GM19395 (cell line): ENCODE measurements at regions not wholly inside any gene's neighbourhood (a gene's known extent, or its start where the extent isn't known, plus 50 kb on each side); places are given as distances from the start of the nearest gene placed in this dataset.
"Not testable (repeated sequence)": the region's sequence is repeated elsewhere in the genome, so short reads cannot be mapped to it uniquely, and the experiment has no call there.

Experiments used
- ATAC-seq: cut with Tn5 transposase; IDR thresholded peaks from one replicate; pipeline ENCODE4 v1.9.1; 2021; ENCODE audit warnings: mild to moderate bottlenecking, moderate library complexity; ENCODE audit not compliant: unreplicated experiment

DNA sequence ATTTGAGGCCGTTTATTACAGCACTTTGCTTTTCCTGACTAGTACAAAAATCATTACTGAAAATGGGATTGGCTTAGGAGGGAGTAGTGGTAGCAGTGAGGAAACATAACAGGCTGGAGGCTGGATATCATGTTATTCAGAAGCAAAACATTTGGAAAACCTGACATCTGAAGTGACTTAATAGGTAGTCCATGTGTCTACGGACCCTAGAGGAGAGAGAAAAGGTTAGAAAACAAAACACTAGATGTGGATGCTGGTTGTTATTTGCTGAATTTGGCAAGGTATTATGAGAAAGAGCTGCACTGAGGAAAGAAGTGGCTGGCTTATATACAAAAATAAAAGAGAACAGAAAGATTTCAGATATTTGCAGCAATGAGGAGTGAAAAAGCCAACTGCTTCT, 139.9 kb downstream of the MEX3B start:
- ATAC-seq, result no peak

- no peak for ATAC-seq
Measured at GRCh38 chr15:81901319-81901718, 144.5 kb downstream of the MEX3B start.

DNA sequence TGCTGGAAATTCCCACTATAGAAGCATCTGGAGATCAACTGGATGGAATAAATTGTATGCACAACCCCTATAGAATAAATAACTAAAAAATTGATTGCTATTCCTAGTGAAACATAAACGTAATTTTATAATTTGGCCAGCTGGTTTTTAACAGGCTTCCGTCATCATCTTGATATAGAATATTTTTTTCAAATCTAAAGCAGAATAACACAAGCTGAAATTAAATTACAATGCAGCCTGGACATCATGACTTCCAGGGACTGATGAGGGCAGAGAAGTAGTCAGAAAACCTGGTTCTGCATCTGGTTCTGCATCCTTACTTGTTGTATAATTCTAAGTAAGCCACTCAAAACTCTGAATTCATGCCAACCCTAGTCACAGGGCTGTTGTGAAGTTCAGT, 146.1 kb downstream of the MEX3B start:
- no peak for ATAC-seq

DNA sequence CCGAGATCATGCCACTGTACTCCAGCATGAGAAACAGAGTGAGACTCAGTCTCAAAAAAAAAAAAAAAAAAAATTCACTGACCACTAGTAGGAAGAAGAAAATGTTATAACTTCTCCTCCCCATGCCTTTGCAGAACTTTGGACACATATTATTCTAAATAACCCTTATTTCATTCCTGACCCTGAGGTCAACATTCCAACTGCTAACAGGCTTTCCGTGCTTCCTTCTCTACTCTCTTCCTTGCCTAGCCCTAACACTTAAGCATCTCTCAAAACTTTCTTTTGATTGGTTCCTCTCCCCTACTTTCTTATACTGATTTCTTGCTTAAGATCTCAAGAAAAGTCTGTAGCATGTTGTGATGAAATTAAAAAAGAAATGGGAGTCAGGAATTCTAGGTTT, 146.8 kb downstream of the MEX3B start:
- no peak for ATAC-seq

DNA sequence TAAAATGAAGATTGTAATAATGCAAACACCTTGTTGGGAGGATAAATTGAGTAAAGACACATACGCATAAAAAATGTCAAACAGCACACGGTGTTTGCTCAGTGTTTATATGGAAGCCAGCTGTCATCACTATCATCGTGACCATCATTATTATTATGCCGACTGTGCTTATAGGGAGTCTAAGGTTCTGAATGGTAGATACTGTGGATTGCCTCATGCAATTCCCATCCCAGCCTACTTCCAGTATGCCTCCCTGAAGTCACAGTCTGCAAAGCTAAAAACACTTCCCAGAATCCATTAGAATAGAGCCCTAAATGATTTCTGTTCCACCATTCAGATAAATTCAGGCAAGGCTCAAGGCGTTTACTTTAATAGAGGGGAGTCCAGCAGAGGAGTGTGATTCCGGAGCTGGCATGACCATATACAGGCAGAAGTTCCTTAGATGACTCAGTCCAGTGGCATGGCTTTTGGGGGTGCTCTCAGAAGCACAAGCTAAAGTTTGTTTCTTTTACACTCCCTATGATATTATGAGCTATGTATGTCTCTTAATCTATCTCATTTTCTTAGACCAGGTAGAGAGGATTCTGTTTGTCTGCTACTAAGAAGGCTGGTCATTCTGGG, 148.7 kb downstream of the MEX3B start:
- ATAC-seq, result no peak

GRCh38 chr15:81896356-81896755, 149.5 kb downstream of the MEX3B start:
- no peak for ATAC-seq

DNA sequence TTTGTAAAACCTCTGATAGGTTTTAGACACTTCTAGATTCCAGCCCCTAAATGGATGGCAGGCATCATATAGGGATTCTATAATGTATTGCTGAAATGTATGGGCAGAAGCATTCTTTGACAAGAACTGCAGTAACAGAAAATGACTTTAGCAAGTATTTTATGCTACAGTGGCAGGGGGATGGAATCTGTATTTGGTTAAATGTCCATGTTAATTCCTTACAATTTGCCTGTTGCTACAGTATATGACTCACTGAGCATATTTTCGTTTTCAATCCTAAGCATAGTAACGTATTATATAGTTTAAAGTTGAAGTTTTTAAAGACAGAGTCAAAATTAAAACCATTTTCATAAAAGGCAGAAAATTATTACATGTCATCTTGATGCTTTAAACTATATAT, 150.1 kb downstream of the MEX3B start:
- ATAC-seq, result no peak

- ATAC-seq, result no peak
Measured at GRCh38 chr15:81894061-81894460, 151.8 kb downstream of the MEX3B start.

DNA sequence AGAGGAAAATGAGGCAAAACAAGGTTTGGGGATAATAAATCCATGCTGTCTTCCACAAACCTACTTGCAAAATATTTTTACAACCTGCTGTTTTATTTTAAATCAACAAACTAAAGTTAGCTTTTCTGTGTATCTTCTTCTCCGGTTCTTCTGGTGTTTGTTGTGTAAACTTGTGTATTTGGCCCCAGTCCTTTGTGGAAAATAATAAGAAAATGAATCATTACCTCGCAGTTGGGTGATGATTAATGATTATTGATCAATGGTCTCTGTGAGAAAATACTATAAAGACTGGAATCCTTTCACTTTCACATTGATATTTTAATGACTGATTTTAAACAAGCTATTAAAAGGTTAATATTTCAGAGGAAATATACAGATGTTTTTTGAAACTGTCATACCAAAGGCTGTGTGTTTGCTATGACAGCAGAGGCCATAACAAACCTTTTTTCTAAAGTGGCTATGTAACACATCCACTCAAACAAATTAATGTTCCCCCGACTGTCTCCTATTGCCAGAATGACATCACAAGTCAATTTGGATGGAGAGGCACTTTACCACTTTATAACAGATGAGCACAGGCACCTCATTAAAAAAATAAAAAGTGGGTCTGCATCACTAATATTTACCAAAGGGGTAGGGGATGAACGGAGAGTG, 152.5 kb downstream of the MEX3B start:
- ATAC-seq, result no peak

DNA sequence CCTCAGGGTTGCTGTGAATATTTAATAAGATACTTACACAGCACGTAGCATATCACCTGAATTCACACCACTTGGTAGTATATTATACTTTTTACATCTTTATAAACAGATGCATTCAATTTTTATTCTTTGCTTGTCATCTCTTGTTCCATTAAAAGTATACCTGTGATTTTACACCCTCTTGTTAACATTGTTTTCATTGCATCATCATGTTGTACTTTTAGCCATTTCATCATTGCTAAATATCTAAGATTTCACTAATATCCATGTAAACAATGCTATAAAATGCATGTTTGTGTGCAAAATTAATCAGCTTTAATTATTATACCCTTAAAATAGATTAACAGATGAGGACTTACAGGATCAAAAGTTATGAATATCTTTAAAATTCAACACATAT, 155.3 kb downstream of the MEX3B start:
- no peak for ATAC-seq

DNA sequence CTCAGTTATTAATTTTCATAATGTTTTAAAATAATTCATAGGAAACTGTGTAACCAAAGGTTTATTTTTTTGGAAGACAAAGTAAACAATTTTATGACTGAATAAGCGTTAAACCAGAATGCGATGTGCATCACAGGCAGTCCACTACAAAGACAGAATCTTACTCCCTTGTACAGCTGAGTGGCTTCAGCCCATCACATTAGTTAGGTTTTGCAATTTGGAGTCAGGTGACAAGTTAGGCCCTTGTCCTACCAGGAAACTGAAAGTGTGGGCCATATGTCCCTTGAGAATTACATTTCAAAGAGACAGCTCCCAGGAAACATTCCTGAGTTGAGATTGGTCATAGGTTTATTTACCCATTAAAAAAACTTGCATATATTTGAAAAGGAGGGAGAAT, 156.3 kb downstream of the MEX3B start:
- ATAC-seq, result no peak

DNA sequence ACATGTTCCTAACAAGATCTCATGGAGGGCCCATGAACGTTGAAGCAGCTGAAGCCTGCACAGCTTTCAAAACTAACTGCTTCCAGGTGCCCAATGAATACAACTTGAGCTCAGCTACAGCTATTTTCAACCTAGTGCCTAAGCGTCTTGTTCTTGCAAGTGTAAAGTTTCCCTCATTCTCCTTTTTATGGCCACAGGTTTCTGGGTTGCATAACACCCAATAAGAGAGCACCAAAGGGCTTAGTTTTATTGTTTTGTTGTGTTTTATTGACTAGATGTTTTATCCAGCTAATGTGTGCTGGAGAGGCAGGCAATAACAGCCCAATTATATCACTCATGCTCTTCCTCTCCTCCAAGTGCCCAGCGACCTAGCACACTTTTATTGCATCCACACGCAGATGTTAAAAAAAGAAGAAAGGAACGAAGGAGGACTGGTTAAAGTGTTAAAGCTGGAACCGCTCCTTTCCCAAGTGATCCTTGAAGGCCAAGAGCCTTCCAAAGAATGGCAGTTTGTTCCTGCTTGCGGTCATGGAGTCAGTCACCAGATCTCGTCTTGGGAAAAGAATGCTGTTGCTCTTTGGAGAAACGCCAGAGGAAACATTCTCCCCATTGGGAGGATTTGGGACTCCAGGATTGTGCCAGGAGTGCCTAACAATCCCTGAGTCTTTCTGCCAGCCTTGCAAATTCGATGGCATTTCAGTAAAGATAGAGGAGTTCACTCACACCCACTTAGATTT, 156.9 kb downstream of the MEX3B start:
- ATAC-seq, result no peak

- ATAC-seq, result no peak
Measured at GRCh38 chr15:81887912-81888311, 157.9 kb downstream of the MEX3B start.

GRCh38 chr15:81887188-81887587, 158.6 kb downstream of the MEX3B start:
- ATAC-seq, result not testable (repeated sequence)

DNA sequence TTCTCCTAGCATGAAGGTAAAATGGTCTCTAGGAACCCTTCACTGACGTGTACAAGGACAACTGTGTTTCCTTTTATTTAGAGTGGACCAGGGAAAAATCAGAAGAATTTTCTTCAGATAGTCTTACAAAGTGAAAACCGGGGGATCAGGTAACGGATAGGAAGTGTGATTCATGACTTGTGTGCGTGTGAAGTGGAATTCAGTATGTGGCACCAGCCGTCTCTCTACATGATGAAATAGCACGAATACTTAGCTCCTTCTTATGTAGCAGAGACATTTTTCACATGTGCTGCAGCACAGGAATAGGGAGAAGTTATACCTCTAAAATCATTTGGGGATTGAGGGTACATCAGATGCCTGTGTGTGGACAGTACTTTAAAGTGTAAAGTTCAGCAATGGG, 159.2 kb downstream of the MEX3B start:
- ATAC-seq, result no peak

GRCh38 chr15:81886080-81886479, 159.7 kb downstream of the MEX3B start:
- no peak for ATAC-seq

- no peak for ATAC-seq
Measured at GRCh38 chr15:81885135-81885534, 160.7 kb downstream of the MEX3B start.

GRCh38 chr15:81882504-81882903, 163.3 kb downstream of the MEX3B start:
- ATAC-seq, result no peak

DNA sequence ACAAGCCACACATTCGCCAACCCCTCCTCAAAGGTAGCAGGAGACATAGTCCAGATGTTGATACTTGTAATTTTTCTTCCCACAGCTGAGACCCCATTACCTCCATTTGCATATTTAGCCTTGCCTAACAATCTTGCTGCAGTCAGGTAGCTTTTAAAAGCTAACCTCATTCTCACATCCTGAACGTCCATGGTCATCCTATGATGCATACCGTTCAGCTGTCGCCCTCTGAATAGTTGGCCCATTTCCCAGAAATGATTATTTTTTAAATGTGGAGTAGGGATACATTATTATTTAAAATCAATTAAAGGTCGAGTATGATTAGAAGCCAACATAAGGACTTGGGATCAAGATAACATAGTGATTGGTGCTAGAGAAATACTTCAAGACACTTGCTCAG, 165.0 kb downstream of the MEX3B start:
- no peak for ATAC-seq

DNA sequence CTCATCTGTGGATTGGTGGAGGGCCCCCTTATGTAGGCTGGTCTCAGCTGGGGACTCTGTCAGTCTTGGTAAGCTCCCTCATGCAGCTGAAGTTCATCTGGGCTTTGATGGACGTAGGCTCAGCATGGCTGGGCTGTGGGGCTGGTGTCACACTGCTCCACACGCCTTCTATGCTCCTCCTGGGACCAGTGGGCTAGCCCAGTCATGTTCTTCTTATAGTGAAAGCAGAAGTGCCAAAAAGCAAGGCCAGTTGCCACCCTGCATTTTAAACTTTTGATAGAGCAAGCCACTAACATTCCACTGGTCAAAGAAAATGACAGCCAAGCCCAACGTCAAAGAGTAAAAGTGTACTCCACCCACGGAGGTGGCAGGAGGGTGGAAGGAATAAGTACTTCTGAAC, 165.5 kb downstream of the MEX3B start:
- no peak for ATAC-seq

DNA sequence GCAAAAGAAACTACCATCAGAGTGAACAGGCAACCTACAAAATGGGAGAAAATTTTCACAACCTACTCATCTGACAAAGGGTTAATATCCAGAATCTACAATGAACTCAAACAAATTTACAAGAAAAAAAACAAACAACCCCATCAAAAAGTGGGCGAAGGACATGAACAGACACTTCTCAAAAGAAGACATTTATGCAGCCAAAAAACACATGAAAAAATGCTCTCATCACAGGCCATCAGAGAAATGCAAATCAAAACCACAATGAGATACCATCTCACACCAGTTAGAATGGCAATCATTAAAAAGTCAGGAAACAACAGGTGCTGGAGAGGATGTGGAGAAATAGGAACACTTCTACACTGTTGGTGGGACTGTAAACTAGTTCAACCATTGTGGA, 170.1 kb downstream of the MEX3B start:
- not testable (repeated sequence) for ATAC-seq

DNA sequence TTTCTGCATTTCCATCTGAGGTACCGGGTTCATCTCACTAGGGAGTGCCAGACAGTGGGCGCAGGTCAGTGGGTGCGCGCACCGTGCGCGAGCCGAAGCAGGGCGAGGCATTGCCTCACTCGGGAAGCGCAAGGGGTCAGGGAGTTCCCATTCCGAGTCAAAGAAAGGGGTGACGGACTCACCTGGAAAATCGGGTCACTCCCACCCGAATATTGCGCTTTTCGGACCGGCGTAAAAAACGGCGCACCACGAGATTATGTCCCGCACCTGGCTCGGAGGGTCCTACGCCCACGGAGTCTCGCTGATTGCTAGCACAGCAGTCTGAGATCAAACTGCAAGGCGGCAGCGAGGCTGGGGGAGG, 175.1 kb downstream of the MEX3B start:
- ATAC-seq, result not testable (repeated sequence)
